AG09319 (cell line): ENCODE measurements at regions not wholly inside any gene's neighbourhood (a gene's known extent, or its start where the extent isn't known, plus 50 kb on each side); places are given as distances from the start of the nearest gene placed in this dataset.

Source experiments
- DNase-seq: peaks from one replicate; pipeline ENCODE4 v3.0.0-alpha.2; 2010; ENCODE audit warnings: low read depth; ENCODE audit errors: extremely low read depth
- CTCF ChIP-seq: IDR thresholded peaks from 2 replicates; pipeline ENCODE4 v1.5.1; 2011; ENCODE audit warnings: low read depth, mild to moderate bottlenecking, inconsistent platforms, low read length, moderate library complexity

DNA sequence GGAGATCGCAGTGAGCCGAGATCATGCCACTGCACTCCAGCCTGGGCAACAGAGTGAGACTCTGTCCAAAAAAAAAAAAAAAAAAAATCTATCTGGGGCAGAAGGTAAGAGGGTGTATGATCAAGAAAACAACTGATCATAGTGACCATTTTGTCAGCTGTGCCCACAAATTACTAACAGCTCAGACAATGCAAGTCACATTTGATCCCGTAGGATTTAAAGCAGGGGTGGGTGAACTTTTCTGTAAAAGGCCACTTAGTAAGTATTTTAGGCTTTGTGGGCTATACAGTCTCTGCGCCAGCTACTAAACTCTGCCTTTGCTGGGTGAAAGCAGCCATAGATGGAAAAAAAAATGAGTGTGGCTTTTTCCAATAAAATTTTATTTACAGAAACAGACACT lies 57.6 kb upstream of the ABI3BP start:
- no peak for DNase-seq
- no peak for TF ChIP-seq CTCF

DNA sequence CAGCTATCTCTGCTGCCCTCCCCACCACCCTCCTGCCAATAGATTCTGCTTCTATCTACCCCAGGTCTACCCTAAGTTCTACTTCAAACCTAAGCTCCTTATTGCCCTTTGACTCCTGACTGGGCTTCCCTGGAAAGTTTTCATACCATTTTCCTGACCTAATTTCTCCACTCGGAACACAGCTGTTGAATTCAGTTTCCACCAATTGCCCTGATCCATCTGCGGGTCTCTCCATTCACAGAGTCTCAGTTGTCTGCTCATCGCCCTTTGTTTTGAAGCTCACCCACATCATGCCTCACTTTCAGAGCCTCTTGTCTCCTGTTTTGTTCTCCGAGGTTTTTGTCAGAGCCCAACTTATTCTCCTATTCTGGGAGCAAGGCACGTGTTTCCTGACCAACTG lies 56.8 kb upstream of the ABI3BP start:
- no peak for TF ChIP-seq CTCF

GRCh38 chr3:101049532-101049931 lies 56.3 kb upstream of the ABI3BP start:
- no peak for DNase-seq
- TF ChIP-seq CTCF, result no peak

More for the DNA sequence above, 56.8 kb upstream of the ABI3BP start:
- DNase-seq, result no peak

GRCh38 chr3:101043687-101044078 lies 50.5 kb upstream of the ABI3BP start:
- DNase-seq, result no peak
- no peak for TF ChIP-seq CTCF

DNA sequence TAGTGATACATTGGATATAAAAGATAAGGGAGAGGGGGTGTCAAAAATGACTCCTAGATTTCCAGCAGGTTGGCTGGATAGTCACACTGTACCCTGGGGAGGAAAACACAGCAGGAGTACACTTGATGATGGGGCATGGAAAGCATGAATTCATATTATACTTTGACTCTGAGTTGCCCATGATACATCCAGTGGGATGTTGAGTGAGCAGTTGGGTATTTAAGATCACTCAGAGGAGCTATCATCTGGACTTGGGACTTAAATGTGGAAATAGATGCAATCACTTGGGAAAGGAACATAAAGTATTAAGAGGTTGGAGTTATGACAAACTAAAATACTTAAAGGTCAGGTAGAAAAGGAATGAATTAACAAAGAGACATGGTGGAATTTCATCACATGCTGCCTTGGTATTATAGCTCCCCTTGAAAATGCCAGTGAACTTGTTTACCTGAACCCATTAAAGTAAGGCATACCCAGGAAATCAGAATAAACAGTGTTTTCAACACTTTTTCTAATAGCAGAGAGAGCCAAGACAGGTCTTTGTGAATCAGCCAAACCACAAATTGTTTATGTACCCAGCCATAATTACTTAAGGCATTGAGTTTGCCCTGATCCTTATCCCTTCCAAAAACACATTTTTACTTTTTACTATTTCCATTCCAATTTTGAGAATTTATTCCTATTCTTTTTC lies 49.9 kb upstream of the ABI3BP start:
- no peak for TF ChIP-seq CTCF
- peak; percentile 34 for DNase-seq
